Body of pancreas (tissue), 4 donors: ENCODE measurements at regions not wholly inside any gene's neighbourhood (a gene's known extent, or its start where the extent isn't known, plus 50 kb on each side); places are given as distances from the start of the nearest gene placed in this dataset.

ENCODE experiments used
- POLR2A ChIP-seq, 3 donors: fragments of 450-650 bp; IDR thresholded peaks; one replicate each; pipeline ENCODE4 v1.6.1; 2016; ENCODE audit warnings: antibody characterized with exemption in 3 of 3, mild to moderate bottlenecking in 2 of 3
- TF ChIP-seq, protein P1 (sequence below), 7 experiments: fragments of 450-650 bp in 4 of 7; fragments of 200-600 bp in 3 of 7; sonication (generic) in 3 of 7; IDR thresholded peaks; one replicate each; pipeline ENCODE4 v1.5.1; 2016 to 2019; ENCODE audit warnings: antibody characterized with exemption in 7 of 7

DNA sequence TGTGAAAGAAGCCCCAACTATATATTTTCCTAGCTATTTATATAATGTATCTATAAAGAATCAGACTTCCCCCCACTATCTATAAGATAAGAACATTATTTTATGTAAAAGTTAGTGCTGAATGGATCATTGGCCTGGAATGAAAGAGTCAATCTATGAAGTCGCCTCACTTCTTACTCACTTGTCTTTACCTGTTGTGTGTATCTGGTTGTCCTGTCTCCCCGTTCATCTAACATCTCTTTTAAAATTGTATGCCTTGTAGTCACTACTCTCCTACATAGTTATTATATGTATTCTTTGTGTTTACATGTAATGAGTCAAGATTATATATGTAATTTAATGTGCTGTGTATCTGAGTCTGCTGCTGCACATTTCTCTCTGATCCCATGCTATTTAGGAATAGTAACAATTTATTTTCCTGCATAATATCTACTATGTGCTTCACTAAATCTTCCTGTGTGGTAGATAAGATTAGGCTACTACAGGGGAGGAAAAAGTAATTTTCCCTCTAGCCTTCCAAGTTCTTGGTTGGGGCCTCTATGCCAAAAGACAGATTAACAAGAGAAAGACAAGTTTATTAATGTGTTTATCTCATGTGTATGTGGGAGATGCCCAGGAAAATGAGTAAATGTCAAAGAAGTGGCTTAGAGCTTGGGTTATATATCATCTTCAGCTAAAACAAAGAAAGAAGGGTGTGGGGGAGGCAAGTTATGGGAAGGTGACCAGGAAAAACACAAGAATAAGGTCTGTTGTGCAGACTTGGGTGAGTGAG, 77.6 kb upstream of the FRMPD4 start:
- TF ChIP-seq, protein P1, sequence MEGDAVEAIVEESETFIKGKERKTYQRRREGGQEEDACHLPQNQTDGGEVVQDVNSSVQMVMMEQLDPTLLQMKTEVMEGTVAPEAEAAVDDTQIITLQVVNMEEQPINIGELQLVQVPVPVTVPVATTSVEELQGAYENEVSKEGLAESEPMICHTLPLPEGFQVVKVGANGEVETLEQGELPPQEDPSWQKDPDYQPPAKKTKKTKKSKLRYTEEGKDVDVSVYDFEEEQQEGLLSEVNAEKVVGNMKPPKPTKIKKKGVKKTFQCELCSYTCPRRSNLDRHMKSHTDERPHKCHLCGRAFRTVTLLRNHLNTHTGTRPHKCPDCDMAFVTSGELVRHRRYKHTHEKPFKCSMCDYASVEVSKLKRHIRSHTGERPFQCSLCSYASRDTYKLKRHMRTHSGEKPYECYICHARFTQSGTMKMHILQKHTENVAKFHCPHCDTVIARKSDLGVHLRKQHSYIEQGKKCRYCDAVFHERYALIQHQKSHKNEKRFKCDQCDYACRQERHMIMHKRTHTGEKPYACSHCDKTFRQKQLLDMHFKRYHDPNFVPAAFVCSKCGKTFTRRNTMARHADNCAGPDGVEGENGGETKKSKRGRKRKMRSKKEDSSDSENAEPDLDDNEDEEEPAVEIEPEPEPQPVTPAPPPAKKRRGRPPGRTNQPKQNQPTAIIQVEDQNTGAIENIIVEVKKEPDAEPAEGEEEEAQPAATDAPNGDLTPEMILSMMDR (IDR thresholded peaks at IDR 0.05): no peak
- no peak for TF ChIP-seq POLR2A (IDR thresholded peaks at IDR 0.05)
